Neural cell (in vitro differentiated cells): ENCODE measurements at regions not wholly inside any gene's neighbourhood (a gene's known extent, or its start where the extent isn't known, plus 50 kb on each side); places are given as distances from the start of the nearest gene placed in this dataset.

Experiments used
- H2AFZ ChIP-seq: fragments of 200-600, 300-800 bp; sonication (generic), shearing (Covaris generic); 2 replicates; pipeline ENCODE4 v1.6.0; 2014; ENCODE audit warnings: low read depth, mild to moderate bottlenecking, antibody characterized with exemption, low read length, moderate library complexity
- H3F3A ChIP-seq: fragments of 200-600 bp; shearing (Covaris generic); 2 replicates; pipeline ENCODE4 v1.6.1; 2016; ENCODE audit warnings: mild to moderate bottlenecking, moderate library complexity, mixed read lengths, antibody characterized with exemption, low read length; ENCODE audit not compliant: insufficient read depth, poor library complexity, severe bottlenecking
- H3K27ac ChIP-seq: fragments of 200-600, 300-800 bp; sonication (generic), shearing (Covaris generic); 2 replicates; pipeline ENCODE4 v1.5.1; 2014; ENCODE audit warnings: mild to moderate bottlenecking, low read length, moderate library complexity
- H3K27me3 ChIP-seq: fragments of 300-800, 200-600 bp; sonication (generic), shearing (Covaris generic); 2 replicates; pipeline ENCODE4 v1.6.0; 2014; ENCODE audit warnings: mild to moderate bottlenecking, low read depth, low read length, moderate library complexity; ENCODE audit not compliant: insufficient read depth
- H3K36me3 ChIP-seq: fragments of 300-800, 200-600 bp; sonication (generic), shearing (Covaris generic); 2 replicates; pipeline ENCODE4 v1.5.1; 2014; ENCODE audit warnings: mild to moderate bottlenecking, antibody characterized with exemption, low read length, moderate library complexity; ENCODE audit not compliant: insufficient read depth
- H3K4me2 ChIP-seq: fragments of 300-800, 200-600 bp; sonication (generic), shearing (Covaris generic); 2 replicates; pipeline ENCODE4 v1.6.0; 2014; ENCODE audit warnings: mild to moderate bottlenecking, low read length
- H3K4me3 ChIP-seq: fragments of 300-800, 200-600 bp; sonication (generic), shearing (Covaris generic); 2 replicates; pipeline ENCODE4 v1.5.1; 2014; ENCODE audit warnings: mild to moderate bottlenecking, low read length, moderate library complexity
- H3K79me2 ChIP-seq: fragments of 200-600 bp; shearing (Covaris generic); replicated peaks from 2 replicates; pipeline ENCODE4 v1.6.0; 2014; ENCODE audit warnings: mild to moderate bottlenecking, low read length, moderate library complexity; ENCODE audit not compliant: insufficient read depth
- H3K9ac ChIP-seq: fragments of 300-800, 200-600 bp; sonication (generic), shearing (Covaris generic); 2 replicates; pipeline ENCODE4 v1.6.1; 2016; ENCODE audit warnings: mild to moderate bottlenecking, low read length, mixed read lengths
- H3K9me2 ChIP-seq: fragments of 200-600 bp; shearing (Covaris generic); 2 replicates; pipeline ENCODE4 v1.6.1; 2016; ENCODE audit warnings: mild to moderate bottlenecking, low read length, mixed read lengths; ENCODE audit not compliant: insufficient read depth
- H3K9me3 ChIP-seq: fragments of 200-600, 300-800 bp; sonication (generic), shearing (Covaris generic); 2 replicates; pipeline ENCODE4 v1.6.1; 2016; ENCODE audit warnings: mild to moderate bottlenecking, mixed run types, low read length, moderate library complexity, mixed read lengths
- H4K20me1 ChIP-seq: fragments of 200-600 bp; shearing (Covaris generic); 2 replicates; pipeline ENCODE4 v1.6.1; 2016; ENCODE audit warnings: mild to moderate bottlenecking, mixed run types; ENCODE audit not compliant: insufficient read depth
- EP300 ChIP-seq: fragments of 450-650 bp; conservative IDR thresholded peaks from 2 replicates; pipeline ENCODE4 v1.6.1; 2014; ENCODE audit warnings: antibody characterized with exemption, mild to moderate bottlenecking, moderate library complexity; ENCODE audit not compliant: poor library complexity, severe bottlenecking
- EZH2 ChIP-seq: fragments of 200-600, 300-800 bp; shearing (Covaris generic), sonication (generic); IDR thresholded peaks from 2 replicates; pipeline ENCODE4 v1.6.1; 2014; ENCODE audit warnings: antibody characterized with exemption, low read length, borderline replicate concordance, mild to moderate bottlenecking; ENCODE audit not compliant: insufficient read depth, poor library complexity, severe bottlenecking
- MXI1 ChIP-seq: fragments of 450-650 bp; conservative IDR thresholded peaks from 2 replicates; pipeline ENCODE4 v1.6.1; 2014; ENCODE audit warnings: antibody characterized with exemption, mild to moderate bottlenecking; ENCODE audit not compliant: poor library complexity, severe bottlenecking
- POLR2AphosphoS5 ChIP-seq: IDR thresholded peaks from 2 replicates; pipeline ENCODE4 v1.6.1; 2012
- RAD21 ChIP-seq: fragments of 450-650 bp; conservative IDR thresholded peaks from 2 replicates; pipeline ENCODE4 v1.6.1; 2014; ENCODE audit warnings: antibody characterized with exemption, mild to moderate bottlenecking, moderate library complexity
- SMC3 ChIP-seq: fragments of 450-650 bp; conservative IDR thresholded peaks from 2 replicates; pipeline ENCODE4 v1.6.1; 2014; ENCODE audit warnings: antibody characterized with exemption, mild to moderate bottlenecking, moderate library complexity; ENCODE audit not compliant: poor library complexity
- TAF1 ChIP-seq: IDR thresholded peaks from 2 replicates; pipeline ENCODE4 v1.6.1; 2012; ENCODE audit warnings: low read depth
- TF ChIP-seq, protein P1 (sequence below): fragments of 450-650 bp; IDR thresholded peaks from 2 replicates; pipeline ENCODE4 v1.5.1; 2014; ENCODE audit warnings: antibody characterized with exemption, mild to moderate bottlenecking, moderate library complexity; ENCODE audit not compliant: poor library complexity, severe bottlenecking
- TF ChIP-seq, protein P2 (sequence below): IDR thresholded peaks from 2 replicates; pipeline ENCODE4 v1.6.1; 2012; ENCODE audit warnings: borderline replicate concordance

GRCh38 chr3:28940530-28940929 is 340.3 kb upstream of the RBMS3 start:
- no peak overlapping the region for H3K4me2 ChIP-seq
- no peak overlapping the region for H3K9ac ChIP-seq
- no peak overlapping the region for H3K4me3 ChIP-seq

GRCh38 chr3:28940994-28941393 is 339.9 kb upstream of the RBMS3 start:
- H3K9me3 ChIP-seq: no peaks in the 10 kb centered on the region
- no peak overlapping the region for H3K4me2 ChIP-seq
- H4K20me1 ChIP-seq: no peaks in the 10 kb centered on the region
- H3K9me2 ChIP-seq: no peaks in the 10 kb centered on the region
- H3F3A ChIP-seq: no peaks in the 10 kb centered on the region
- no peak overlapping the region for H2AFZ ChIP-seq
- no peaks in the 10 kb centered on the region for H3K36me3 ChIP-seq
- no peak overlapping the region for H3K4me3 ChIP-seq
- no peak overlapping the region for H3K27ac ChIP-seq
- H3K9ac ChIP-seq: no peak overlapping the region
- H3K79me2 ChIP-seq: no peaks in the 10 kb centered on the region
- TF ChIP-seq, protein P1, sequence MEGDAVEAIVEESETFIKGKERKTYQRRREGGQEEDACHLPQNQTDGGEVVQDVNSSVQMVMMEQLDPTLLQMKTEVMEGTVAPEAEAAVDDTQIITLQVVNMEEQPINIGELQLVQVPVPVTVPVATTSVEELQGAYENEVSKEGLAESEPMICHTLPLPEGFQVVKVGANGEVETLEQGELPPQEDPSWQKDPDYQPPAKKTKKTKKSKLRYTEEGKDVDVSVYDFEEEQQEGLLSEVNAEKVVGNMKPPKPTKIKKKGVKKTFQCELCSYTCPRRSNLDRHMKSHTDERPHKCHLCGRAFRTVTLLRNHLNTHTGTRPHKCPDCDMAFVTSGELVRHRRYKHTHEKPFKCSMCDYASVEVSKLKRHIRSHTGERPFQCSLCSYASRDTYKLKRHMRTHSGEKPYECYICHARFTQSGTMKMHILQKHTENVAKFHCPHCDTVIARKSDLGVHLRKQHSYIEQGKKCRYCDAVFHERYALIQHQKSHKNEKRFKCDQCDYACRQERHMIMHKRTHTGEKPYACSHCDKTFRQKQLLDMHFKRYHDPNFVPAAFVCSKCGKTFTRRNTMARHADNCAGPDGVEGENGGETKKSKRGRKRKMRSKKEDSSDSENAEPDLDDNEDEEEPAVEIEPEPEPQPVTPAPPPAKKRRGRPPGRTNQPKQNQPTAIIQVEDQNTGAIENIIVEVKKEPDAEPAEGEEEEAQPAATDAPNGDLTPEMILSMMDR: no peak
- TF ChIP-seq MXI1 (no peak), EZH2 (no peak), POLR2AphosphoS5 (no peak), RAD21 (no peak)
- H3K27me3 ChIP-seq: no peaks in the 10 kb centered on the region

More at GRCh38 chr3:28940530-28940929, 340.3 kb upstream of the RBMS3 start:
- no peaks in the 10 kb centered on the region for H3F3A ChIP-seq
- no peak overlapping the region for H3K27ac ChIP-seq
- H4K20me1 ChIP-seq: no peaks in the 10 kb centered on the region
- H3K27me3 ChIP-seq: no peaks in the 10 kb centered on the region
- no peak overlapping the region for H2AFZ ChIP-seq
- no peaks in the 10 kb centered on the region for H3K79me2 ChIP-seq
- H3K36me3 ChIP-seq: no peaks in the 10 kb centered on the region
- TF ChIP-seq MXI1 (no peak), EP300 (no peak), RAD21 (no peak), POLR2AphosphoS5 (no peak), SMC3 (no peak), EZH2 (no peak), TAF1 (no peak)
- TF ChIP-seq, protein P2, sequence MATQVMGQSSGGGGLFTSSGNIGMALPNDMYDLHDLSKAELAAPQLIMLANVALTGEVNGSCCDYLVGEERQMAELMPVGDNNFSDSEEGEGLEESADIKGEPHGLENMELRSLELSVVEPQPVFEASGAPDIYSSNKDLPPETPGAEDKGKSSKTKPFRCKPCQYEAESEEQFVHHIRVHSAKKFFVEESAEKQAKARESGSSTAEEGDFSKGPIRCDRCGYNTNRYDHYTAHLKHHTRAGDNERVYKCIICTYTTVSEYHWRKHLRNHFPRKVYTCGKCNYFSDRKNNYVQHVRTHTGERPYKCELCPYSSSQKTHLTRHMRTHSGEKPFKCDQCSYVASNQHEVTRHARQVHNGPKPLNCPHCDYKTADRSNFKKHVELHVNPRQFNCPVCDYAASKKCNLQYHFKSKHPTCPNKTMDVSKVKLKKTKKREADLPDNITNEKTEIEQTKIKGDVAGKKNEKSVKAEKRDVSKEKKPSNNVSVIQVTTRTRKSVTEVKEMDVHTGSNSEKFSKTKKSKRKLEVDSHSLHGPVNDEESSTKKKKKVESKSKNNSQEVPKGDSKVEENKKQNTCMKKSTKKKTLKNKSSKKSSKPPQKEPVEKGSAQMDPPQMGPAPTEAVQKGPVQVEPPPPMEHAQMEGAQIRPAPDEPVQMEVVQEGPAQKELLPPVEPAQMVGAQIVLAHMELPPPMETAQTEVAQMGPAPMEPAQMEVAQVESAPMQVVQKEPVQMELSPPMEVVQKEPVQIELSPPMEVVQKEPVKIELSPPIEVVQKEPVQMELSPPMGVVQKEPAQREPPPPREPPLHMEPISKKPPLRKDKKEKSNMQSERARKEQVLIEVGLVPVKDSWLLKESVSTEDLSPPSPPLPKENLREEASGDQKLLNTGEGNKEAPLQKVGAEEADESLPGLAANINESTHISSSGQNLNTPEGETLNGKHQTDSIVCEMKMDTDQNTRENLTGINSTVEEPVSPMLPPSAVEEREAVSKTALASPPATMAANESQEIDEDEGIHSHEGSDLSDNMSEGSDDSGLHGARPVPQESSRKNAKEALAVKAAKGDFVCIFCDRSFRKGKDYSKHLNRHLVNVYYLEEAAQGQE: no peak
- TF ChIP-seq, protein P1: no peak
- no peaks in the 10 kb centered on the region for H3K9me3 ChIP-seq
- H3K9me2 ChIP-seq: no peaks in the 10 kb centered on the region
